Kidney (tissue), 13 donors: ENCODE measurements at regions not wholly inside any gene's neighbourhood (a gene's known extent, or its start where the extent isn't known, plus 50 kb on each side); places are given as distances from the start of the nearest gene placed in this dataset.

Experiments used
- DNase-seq, 5 donors: peaks; one replicate each; pipeline ENCODE4 v3.0.0-alpha.2; 2013 to 2020
- FAIRE-seq: peaks from 2 replicates; lab custom pipeline; 2012; peaks lifted over from hg19 to GRCh38; lab: Jason Lieb, UNC
- H3K27ac ChIP-seq, 2 donors: one replicate each; pipeline ENCODE4 v1.7.0; 2013; ENCODE audit warnings: low read depth in 2 of 2, low read length in 2 of 2, inconsistent platforms in 1 of 2
- H3K27me3 ChIP-seq: one replicate; pipeline ENCODE4 v1.7.1; 2013; ENCODE audit warnings: low read length, inconsistent platforms; ENCODE audit not compliant: control insufficient read depth, insufficient read depth
- H3K36me3 ChIP-seq, 3 donors: one replicate each; pipeline versions ENCODE4 v1.7.0 to v1.7.1; 2013; ENCODE audit warnings: low read length in 3 of 3, control low read depth in 1 of 3, inconsistent platforms in 1 of 3; ENCODE audit not compliant: insufficient read depth in 3 of 3, control insufficient read depth in 2 of 3
- H3K4me1 ChIP-seq, 3 donors: one replicate each; pipeline versions ENCODE4 v1.7.0 to v1.7.1; 2013; ENCODE audit warnings: low read length in 3 of 3, inconsistent platforms in 1 of 3, low read depth in 1 of 3; ENCODE audit not compliant: control insufficient read depth in 2 of 3, insufficient read depth in 2 of 3
- H3K4me3 ChIP-seq, 3 donors: one replicate each; pipeline versions ENCODE4 v1.7.0 to v1.8.1; 2013; ENCODE audit warnings: low read length in 3 of 3, control low read depth in 1 of 3, inconsistent platforms in 1 of 3
- H3K9ac ChIP-seq, 3 donors: one replicate each; pipeline versions ENCODE4 v1.7.0 to v1.7.1; 2013; ENCODE audit warnings: low read length in 3 of 3, control low read depth in 1 of 3, inconsistent platforms in 1 of 3
- H3K9me3 ChIP-seq, 3 donors: one replicate each; pipeline versions ENCODE4 v1.7.0 to v1.7.1; 2013; ENCODE audit warnings: low read length in 3 of 3, control low read depth in 1 of 3, inconsistent platforms in 1 of 3; ENCODE audit not compliant: control insufficient read depth in 2 of 3, insufficient read depth in 1 of 3
- CTCF ChIP-seq: IDR thresholded peaks from 3 replicates; pipeline ENCODE4 v1.5.1; 2012; ENCODE audit warnings: mild to moderate bottlenecking, moderate library complexity, borderline replicate concordance; ENCODE audit not compliant: insufficient read depth; ENCODE audit errors: extremely low read depth
- intact Hi-C: fragments of 100-400 bp; cut with DNase I; formaldehyde crosslinking; loops from one replicate; pipeline ENCODE4 v1.11.1; 2022
- donor health status: control.
- donor health status: control.
- donor health status: control.
- donor health status: control.
- donor health status: control.
- donor health status: DM: yes; HTN: yes; CAD: no.
- donor health status: Normal renal cell carcinoma (clear cell type).

GRCh38 chr6:4301871-4302270 lies 166.5 kb upstream of the ECI2 start:
- H3K9me3 ChIP-seq, result peaks cover 0 to 4% (median 0%) of the 10 kb centered on the region in 3 donors
- DNase-seq, result no peak
- H3K4me3 ChIP-seq, result no peak overlapping the region
- no peak for FAIRE-seq
- H3K36me3 ChIP-seq, result no peaks in the 10 kb centered on the region
- no peaks in the 10 kb centered on the region for H3K4me1 ChIP-seq
- TF ChIP-seq CTCF, result no peak
- H3K27me3 ChIP-seq, result no peaks in the 10 kb centered on the region
- H3K9ac ChIP-seq, result no peak overlapping the region
- H3K27ac ChIP-seq, result no peak overlapping the region
- intact Hi-C loops, result no loop called here

- Histone ChIP-seq H3K9ac (no peak overlapping the region), H3K27me3 (no peaks in the 10 kb centered on the region), H3K36me3 (no peaks in the 10 kb centered on the region), H3K4me1 (no peaks in the 10 kb centered on the region), H3K27ac (no peak overlapping the region), H3K9me3 (peaks cover 0 to 4% (median 0%) of the 10 kb centered on the region in 3 donors), H3K4me3 (no peak overlapping the region)
- TF ChIP-seq CTCF, result no peak
- intact Hi-C loops, result no loop called here
- no peak for FAIRE-seq
- DNase-seq, result no peak
Measured at GRCh38 chr6:4300917-4301316, 165.5 kb upstream of the ECI2 start.

- no peaks in the 10 kb centered on the region for H3K27me3 ChIP-seq
- no peak overlapping the region for H3K27ac ChIP-seq
- TF ChIP-seq CTCF, result no peak
- no peaks in the 10 kb centered on the region for H3K36me3 ChIP-seq
- no peak overlapping the region for H3K4me3 ChIP-seq
- DNase-seq (no peak), FAIRE-seq (no peak)
- intact Hi-C loops, result no loop called here
- no peaks in the 10 kb centered on the region for H3K4me1 ChIP-seq
- no peak overlapping the region for H3K9ac ChIP-seq
- peaks cover 0 to 4% (median 0%) of the 10 kb centered on the region in 3 donors for H3K9me3 ChIP-seq
Measured at GRCh38 chr6:4299476-4299875, 164.1 kb upstream of the ECI2 start.

- H3K27me3 ChIP-seq, result no peaks in the 10 kb centered on the region
- H3K27ac ChIP-seq, result no peak overlapping the region
- TF ChIP-seq CTCF, result no peak
- H3K4me1 ChIP-seq, result no peaks in the 10 kb centered on the region
- no peak overlapping the region for H3K9ac ChIP-seq
- no peak for DNase-seq
- no peak for FAIRE-seq
- H3K9me3 ChIP-seq, result peaks cover 0 to 4% (median 0%) of the 10 kb centered on the region in 3 donors
- no peak overlapping the region for H3K4me3 ChIP-seq
- H3K36me3 ChIP-seq, result no peaks in the 10 kb centered on the region
- intact Hi-C loops, result no loop called here
Measured at GRCh38 chr6:4297348-4297747, 162.0 kb upstream of the ECI2 start.
